ENCODE measurements at regions not wholly inside any gene's neighbourhood (a gene's known extent, or its start where the extent isn't known, plus 50 kb on each side); places are given as distances from the start of the nearest gene placed in this dataset.
A peak's percentile ranks its signal among the peaks of the same experiment; 100 is the strongest.

GRCh38 chr12:83864054-83864453 is 1048.5 kb downstream of the SLC6A15 start:
- DNase-seq (ENCODE audit: low spot score), result no peak
- ATAC-seq, result no peak

- DNase-seq (ENCODE audit: low spot score), result no peak
- no peak for ATAC-seq
Observed at GRCh38 chr12:83859021-83859420, 1053.6 kb downstream of the SLC6A15 start.

- ATAC-seq (no peak), DNase-seq (ENCODE audit: low spot score) (no peak)
Observed at GRCh38 chr12:83856803-83857202, 1055.8 kb downstream of the SLC6A15 start.

- DNase-seq (ENCODE audit: low spot score), result no peak
Observed at GRCh38 chr12:83850531-83850930, 1062.1 kb downstream of the SLC6A15 start.

GRCh38 chr12:83848702-83849101 is 1063.9 kb downstream of the SLC6A15 start:
- DNase-seq (ENCODE audit: low spot score), result no peak

More at GRCh38 chr12:83850531-83850930, 1062.1 kb downstream of the SLC6A15 start:
- no peak for ATAC-seq

GRCh38 chr12:83843541-83843940 is 1069.1 kb downstream of the SLC6A15 start:
- ATAC-seq (no peak), DNase-seq (ENCODE audit: low spot score) (no peak)

More at GRCh38 chr12:83848702-83849101, 1063.9 kb downstream of the SLC6A15 start:
- ATAC-seq, result no peak

GRCh38 chr12:83841620-83842019 is 1071.0 kb downstream of the SLC6A15 start:
- ATAC-seq (no peak), DNase-seq (ENCODE audit: low spot score) (no peak)

GRCh38 chr12:83827860-83828259 is 1084.7 kb downstream of the SLC6A15 start:
- DNase-seq (ENCODE audit: low spot score) (no peak), ATAC-seq (no peak)

- DNase-seq (ENCODE audit: low spot score), result no peak
- no peak for ATAC-seq
Observed at GRCh38 chr12:83827193-83827592, 1085.4 kb downstream of the SLC6A15 start.

- ATAC-seq, result peak; percentile 82
- no peak for DNase-seq (ENCODE audit: low spot score)
Observed at GRCh38 chr12:83826112-83826511, 1086.5 kb downstream of the SLC6A15 start.

- DNase-seq (ENCODE audit: low spot score) (peak; percentile 62), ATAC-seq (peak; percentile 98)
Observed at GRCh38 chr12:83823386-83824045, 1089.1 kb downstream of the SLC6A15 start.

- no peak for ATAC-seq
- no peak for DNase-seq (ENCODE audit: low spot score)
Observed at GRCh38 chr12:83821967-83822366, 1090.6 kb downstream of the SLC6A15 start.

- no peak for ATAC-seq
Observed at GRCh38 chr12:83818881-83819280, 1093.7 kb downstream of the SLC6A15 start.

GRCh38 chr12:83817730-83818129 is 1094.9 kb downstream of the SLC6A15 start:
- ATAC-seq (no peak), DNase-seq (ENCODE audit: low spot score) (no peak)

More at GRCh38 chr12:83818881-83819280, 1093.7 kb downstream of the SLC6A15 start:
- DNase-seq (ENCODE audit: low spot score), result no peak

- ATAC-seq, result no peak
- no peak for DNase-seq (ENCODE audit: low spot score)
Observed at GRCh38 chr12:83808591-83808990, 1104.0 kb downstream of the SLC6A15 start.

GRCh38 chr12:83807871-83808270 is 1104.7 kb downstream of the SLC6A15 start:
- no peak for ATAC-seq
- no peak for DNase-seq (ENCODE audit: low spot score)

GRCh38 chr12:83805873-83806272 is 1106.7 kb downstream of the SLC6A15 start:
- no peak for DNase-seq (ENCODE audit: low spot score)
- ATAC-seq, result no peak

- no peak for DNase-seq (ENCODE audit: low spot score)
- ATAC-seq, result no peak
Observed at GRCh38 chr12:83805156-83805772, 1107.3 kb downstream of the SLC6A15 start.

- DNase-seq (ENCODE audit: low spot score) (no peak), ATAC-seq (no peak)
Observed at GRCh38 chr12:83801972-83802371, 1110.6 kb downstream of the SLC6A15 start.

GRCh38 chr12:83800022-83800421 is 1112.6 kb downstream of the SLC6A15 start:
- ATAC-seq, result peak; percentile 62
- DNase-seq (ENCODE audit: low spot score), result no peak

GRCh38 chr12:83796531-83796930 is 1109.8 kb downstream of the TMTC2 start:
- ATAC-seq (no peak), DNase-seq (ENCODE audit: low spot score) (no peak)

- ATAC-seq (peak; percentile 91), DNase-seq (ENCODE audit: low spot score) (no peak)
Observed at GRCh38 chr12:83793616-83794015, 1106.9 kb downstream of the TMTC2 start.
